IMR-90 (cell line): ENCODE measurements at regions not wholly inside any gene's neighbourhood (a gene's known extent, or its start where the extent isn't known, plus 50 kb on each side); places are given as distances from the start of the nearest gene placed in this dataset.
A peak's percentile ranks its signal among the peaks of the same experiment; 100 is the strongest.

Experiments used
- ATAC-seq: fragments of 200-7000 bp; cut with Tn5 transposase; 2 replicates; pipeline ENCODE4 v1.9.1; 2020; ENCODE audit warnings: low read depth, mild to moderate bottlenecking, moderate library complexity
- BruUV-seq: library from RNA; stranded (reverse); fragments of 400-500 nt; replicated peaks from 2 replicates; lab custom pipeline; 2021; lab: Mats Ljungman, UMichigan
- CTCF ChIA-PET: fragments of 300-600 bp; formaldehyde crosslinking; extraction: SDS; loops from one replicate; lab custom pipeline; 2021; ENCODE audit warnings: antibody characterized with exemption; lab: Yijun Ruan, JAX
- POLR2A ChIA-PET: fragments of 300-600 bp; sonication (Branson Sonifier 250); formaldehyde crosslinking; loops from one replicate; lab custom pipeline; 2022; ENCODE audit warnings: antibody characterized with exemption; ENCODE audit not compliant: unreplicated experiment; lab: Charles Lee
- DNase-seq: peaks from one replicate; pipeline ENCODE4 v3.0.0; 2013
- H2AFZ ChIP-seq: replicated peaks from 2 replicates; pipeline ENCODE3; 2013; ENCODE audit warnings: low read length, mild to moderate bottlenecking; ENCODE audit not compliant: poor library complexity
- H2AK5ac ChIP-seq: 2 replicates; pipeline ENCODE4 v1.6.1; 2013; ENCODE audit warnings: low read depth, low read length, inconsistent platforms
- H2AK9ac ChIP-seq: replicated peaks from 2 replicates; pipeline ENCODE3; 2013; ENCODE audit warnings: mild to moderate bottlenecking, low read depth, low read length, moderate library complexity; ENCODE audit not compliant: poor library complexity
- H2BK120ac ChIP-seq: 2 replicates; pipeline ENCODE4 v1.6.1; 2013; ENCODE audit warnings: low read depth, low read length, inconsistent platforms
- H2BK15ac ChIP-seq: 3 replicates; pipeline ENCODE4 v1.6.1; 2013; ENCODE audit warnings: low read depth, low read length, inconsistent platforms
- H2BK20ac ChIP-seq: 2 replicates; pipeline ENCODE4 v1.6.1; 2013; ENCODE audit warnings: low read depth, mild to moderate bottlenecking, inconsistent platforms, low read length, moderate library complexity
- H2BK5ac ChIP-seq: 2 replicates; pipeline ENCODE4 v1.6.1; 2013; ENCODE audit warnings: mild to moderate bottlenecking, low read depth, low read length, inconsistent platforms; ENCODE audit not compliant: poor library complexity, severe bottlenecking
- H3K14ac ChIP-seq: replicated peaks from 2 replicates; pipeline ENCODE4 v1.6.1; 2013; ENCODE audit warnings: low read depth, low read length, inconsistent platforms
- H3K18ac ChIP-seq: 2 replicates; pipeline ENCODE4 v1.6.1; 2013; ENCODE audit warnings: low read depth, low read length, control low read depth
- H3K23ac ChIP-seq: 2 replicates; pipeline ENCODE4 v1.6.1; 2013; ENCODE audit warnings: low read depth, low read length, inconsistent platforms
- H3K27ac ChIP-seq: 2 replicates; pipeline ENCODE4 v1.5.1; 2013; ENCODE audit warnings: mild to moderate bottlenecking, control low read depth, low read length; ENCODE audit not compliant: insufficient read depth
- H3K27me3 ChIP-seq: 2 replicates; pipeline ENCODE4 v1.6.1; 2013; ENCODE audit warnings: low read length; ENCODE audit not compliant: control insufficient read depth, insufficient read depth
- H3K36me3 ChIP-seq: 2 replicates; pipeline ENCODE4 v1.6.1; 2013; ENCODE audit warnings: low read length, mixed read lengths; ENCODE audit not compliant: control insufficient read depth, insufficient read depth
- H3K4ac ChIP-seq: 2 replicates; pipeline ENCODE4 v1.6.1; 2013; ENCODE audit warnings: low read depth, low read length, inconsistent platforms
- H3K4me1 ChIP-seq: 2 replicates; pipeline ENCODE4 v1.6.1; 2013; ENCODE audit warnings: low read length, mixed read lengths; ENCODE audit not compliant: control insufficient read depth, insufficient read depth
- H3K4me2 ChIP-seq: 2 replicates; pipeline ENCODE4 v1.6.1; 2013; ENCODE audit warnings: low read depth, mild to moderate bottlenecking, control low read depth, low read length, moderate library complexity
- H3K4me3 ChIP-seq: 2 replicates; pipeline ENCODE4 v1.5.1; 2013; ENCODE audit warnings: low read depth, mild to moderate bottlenecking, control low read depth, low read length, moderate library complexity; ENCODE audit not compliant: insufficient read depth
- H3K56ac ChIP-seq: 2 replicates; pipeline ENCODE4 v1.6.1; 2013; ENCODE audit warnings: low read length, inconsistent platforms; ENCODE audit not compliant: insufficient read depth; ENCODE audit errors: extremely low read depth
- H3K79me1 ChIP-seq, 2 experiments: 2 replicates each; pipeline ENCODE4 v1.6.1; 2013; ENCODE audit warnings: low read length in 2 of 2, inconsistent platforms in 1 of 2, low read depth in 1 of 2
- H3K9ac ChIP-seq: 2 replicates; pipeline ENCODE4 v1.6.1; 2013; ENCODE audit warnings: low read depth, low read length, control low read depth
- H3K9me1 ChIP-seq: 2 replicates; pipeline ENCODE4 v1.6.1; 2013; ENCODE audit warnings: low read length, inconsistent platforms; ENCODE audit not compliant: insufficient read depth
- H3K9me3 ChIP-seq: 2 replicates; pipeline ENCODE4 v1.6.1; 2013; ENCODE audit warnings: low read length; ENCODE audit not compliant: control insufficient read depth, insufficient read depth
- H4K20me1 ChIP-seq: 2 replicates; pipeline ENCODE4 v1.6.1; 2013; ENCODE audit warnings: low read length, inconsistent platforms; ENCODE audit not compliant: insufficient read depth
- H4K5ac ChIP-seq: 2 replicates; pipeline ENCODE4 v1.6.1; 2013; ENCODE audit warnings: mild to moderate bottlenecking, low read depth, low read length, control low read depth
- H4K8ac ChIP-seq, 2 experiments: 2 replicates each; pipeline ENCODE4 v1.6.1; 2013; ENCODE audit warnings: low read depth in 2 of 2, low read length in 2 of 2, control low read depth in 1 of 2, inconsistent platforms in 1 of 2
- H4K91ac ChIP-seq: 2 replicates; pipeline ENCODE4 v1.6.1; 2013; ENCODE audit warnings: low read depth, low read length, inconsistent platforms; ENCODE audit not compliant: insufficient read depth
- BHLHE40 ChIP-seq: fragments of 150-350 bp; IDR thresholded peaks from 2 replicates; pipeline ENCODE4 v1.6.1; 2016; ENCODE audit warnings: mild to moderate bottlenecking, low read depth, low read length
- CHD1 ChIP-seq: IDR thresholded peaks from 2 replicates; pipeline ENCODE4 v1.6.1; 2012; ENCODE audit warnings: low read depth, low read length, improper control_type of control experiment
- CTCF ChIP-seq: conservative IDR thresholded peaks from 2 replicates; pipeline ENCODE4 v1.5.1; 2012; ENCODE audit warnings: mild to moderate bottlenecking, low read depth, low read length, improper control_type of control experiment
- MAFK ChIP-seq: IDR thresholded peaks from 2 replicates; pipeline ENCODE4 v1.6.1; 2012; ENCODE audit warnings: low read depth, low read length, improper control_type of control experiment
- MAZ ChIP-seq: IDR thresholded peaks from 2 replicates; pipeline ENCODE4 v1.6.1; 2012; ENCODE audit warnings: low read depth, mild to moderate bottlenecking, low read length, improper control_type of control experiment, moderate library complexity, borderline replicate concordance
- MXI1 ChIP-seq: IDR thresholded peaks from 2 replicates; pipeline ENCODE4 v1.6.1; 2012; ENCODE audit warnings: low read depth, mild to moderate bottlenecking, low read length, moderate library complexity, borderline replicate concordance
- NFE2L2 ChIP-seq: fragments of 150-350 bp; IDR thresholded peaks from 2 replicates; pipeline ENCODE4 v1.6.1; 2016; ENCODE audit warnings: low read depth, mild to moderate bottlenecking, low read length
- POLR2A ChIP-seq: IDR thresholded peaks from 2 replicates; pipeline ENCODE4 v1.6.1; 2012; ENCODE audit warnings: mild to moderate bottlenecking, low read depth, low read length
- RAD21 ChIP-seq: IDR thresholded peaks from 2 replicates; pipeline ENCODE4 v1.6.1; 2012; ENCODE audit warnings: low read length, improper control_type of control experiment
- RCOR1 ChIP-seq: IDR thresholded peaks from 2 replicates; pipeline ENCODE4 v1.6.1; 2012; ENCODE audit warnings: mild to moderate bottlenecking, low read length, improper control_type of control experiment; ENCODE audit not compliant: insufficient replicate concordance
- RFX5 ChIP-seq: IDR thresholded peaks from 2 replicates; pipeline ENCODE4 v1.8.0; 2012; ENCODE audit warnings: low read depth, mild to moderate bottlenecking, low read length, moderate library complexity
- SMC3 ChIP-seq: fragments of 150-350 bp; IDR thresholded peaks from 2 replicates; pipeline ENCODE4 v1.6.1; 2016; ENCODE audit warnings: low read depth, mild to moderate bottlenecking, antibody characterized with exemption, low read length, moderate library complexity
- WGBS, 2 experiments: methylation state at CpG; one replicate each; pipeline versions ENCODE4 v1.1.5 to v1.1.7; 2013; ENCODE audit warnings: missing lambda C conversion rate in 2 of 2; ENCODE audit not compliant: insufficient read length in 1 of 2; ENCODE audit errors: extremely low coverage in 2 of 2; 5-methylcytosine and 5-hydroxymethylcytosine counted together
- dilution Hi-C: fragments of 300-500 bp; cut with HindIII; formaldehyde crosslinking; loops from one replicate; pipeline ENCODE4 v1.14.3; 2018; ENCODE audit warnings: low sequenced_read_pairs; ENCODE audit not compliant: unreplicated experiment
- in situ Hi-C: fragments of 300-500 bp; cut with MboI; formaldehyde crosslinking; loops from 3 replicates; pipeline ENCODE4 v1.14.3; 2019; ENCODE audit warnings: low sequenced_read_pairs, inconsistent platforms, mixed read lengths
- intact Hi-C: fragments of 100-400 bp; cut with micrococcal nuclease; formaldehyde crosslinking; loops from 2 replicates; pipeline ENCODE4 v1.10.0; 2022

DNA sequence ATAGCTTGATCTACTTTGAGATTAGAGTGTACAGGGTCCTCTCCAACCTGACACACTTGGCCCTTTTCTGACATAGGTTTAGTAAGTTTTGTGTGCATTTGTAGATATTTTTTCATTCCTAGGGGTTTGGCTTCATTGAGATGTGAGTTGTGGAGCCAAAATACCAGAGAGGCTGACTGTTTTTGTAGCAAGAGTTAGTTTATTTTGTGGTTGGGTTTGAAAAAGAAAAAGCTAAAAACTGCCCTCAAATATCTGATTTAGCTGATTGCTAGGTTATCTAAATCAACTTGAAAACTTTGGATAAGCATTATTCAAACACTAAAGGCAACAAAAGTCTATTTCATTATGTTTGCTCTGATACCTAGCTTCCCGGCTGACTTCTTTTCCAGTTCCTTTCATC, 164.7 kb upstream of the CENPW start:
- Histone ChIP-seq H3K23ac (no peak overlapping the region), H4K8ac (no peak overlapping the region), H2AFZ (no peak overlapping the region), H4K5ac (no peak overlapping the region), H2BK5ac (no peak overlapping the region), H2BK20ac (no peak overlapping the region), H3K9me1 (no peaks in the 10 kb centered on the region), H4K20me1 (no peaks in the 10 kb centered on the region), H2BK15ac (no peak overlapping the region), H3K14ac (no peak overlapping the region), H3K18ac (no peak overlapping the region), H2BK120ac (no peak overlapping the region), H3K27me3 (peaks cover 14% of the 10 kb centered on the region), H3K4me3 (no peak overlapping the region), H3K9ac (no peak overlapping the region), H3K27ac (no peak overlapping the region), H4K91ac (no peak overlapping the region), H3K56ac (no peak overlapping the region), H3K79me1 (no peaks in the 10 kb centered on the region), H2AK9ac (no peak overlapping the region), H2AK5ac (no peak overlapping the region), H3K36me3 (no peaks in the 10 kb centered on the region), H3K4ac (no peak overlapping the region), H3K4me1 (no peaks in the 10 kb centered on the region), H3K9me3 (no peaks in the 10 kb centered on the region), H3K4me2 (no peak overlapping the region)
- no peak for TF ChIP-seq CTCF
- no peak for TF ChIP-seq POLR2A
- TF ChIP-seq MXI1 = no peak
- TF ChIP-seq RAD21 = no peak
- no peak for TF ChIP-seq MAZ
- TF ChIP-seq BHLHE40 = no peak
- no peak for TF ChIP-seq CHD1
- TF ChIP-seq NFE2L2 = no peak
- no peak for TF ChIP-seq MAFK
- TF ChIP-seq RCOR1 = no peak
- no peak for TF ChIP-seq SMC3
- TF ChIP-seq RFX5 = no peak
- dilution Hi-C loops (no loop called here), intact Hi-C loops (loop anchor here (10.0 kb wide), 1 partner anchor 950 kb away; no protein-coding TSS in a partner anchor), in situ Hi-C loops (loop anchor here (10.0 kb wide), 1 partner anchor 140 kb away; no protein-coding TSS in a partner anchor)
- no CpG with 5 or more reads among the region's 1 CpG for WGBS, 2 experiments
- ChIA-PET CTCF (interaction anchor here (0.9 kb wide), 1 partner anchor 142 kb away, joined by 6 read pairs; no protein-coding TSS in a partner anchor), POLR2A (no interaction called here)
- DNase-seq = peak; percentile 38
- ATAC-seq = no peak
- no TSS peak for BruUV-seq
